Astrocyte of the cerebellum (primary cell): ENCODE measurements at regions not wholly inside any gene's neighbourhood (a gene's known extent, or its start where the extent isn't known, plus 50 kb on each side); places are given as distances from the start of the nearest gene placed in this dataset.

Experiments used
- DNase-seq: peaks from one replicate; pipeline ENCODE4 v3.0.0-alpha.2; 2011; ENCODE audit warnings: low read depth
- H3K4me3 ChIP-seq: 2 replicates; pipeline ENCODE4 v1.5.1; 2011; ENCODE audit warnings: mild to moderate bottlenecking, low read depth, low read length, moderate library complexity
- in situ Hi-C: cut with HindIII; loops from 2 replicates; pipeline ENCODE4 v1.10.0; 2017; ENCODE audit warnings: low sequenced_read_pairs
- TF ChIP-seq, protein P1 (sequence below): IDR thresholded peaks from 2 replicates; pipeline ENCODE4 v1.5.1; 2012; ENCODE audit warnings: low read length, low read depth, moderate library complexity, mild to moderate bottlenecking; ENCODE audit errors: missing control alignments

DNA sequence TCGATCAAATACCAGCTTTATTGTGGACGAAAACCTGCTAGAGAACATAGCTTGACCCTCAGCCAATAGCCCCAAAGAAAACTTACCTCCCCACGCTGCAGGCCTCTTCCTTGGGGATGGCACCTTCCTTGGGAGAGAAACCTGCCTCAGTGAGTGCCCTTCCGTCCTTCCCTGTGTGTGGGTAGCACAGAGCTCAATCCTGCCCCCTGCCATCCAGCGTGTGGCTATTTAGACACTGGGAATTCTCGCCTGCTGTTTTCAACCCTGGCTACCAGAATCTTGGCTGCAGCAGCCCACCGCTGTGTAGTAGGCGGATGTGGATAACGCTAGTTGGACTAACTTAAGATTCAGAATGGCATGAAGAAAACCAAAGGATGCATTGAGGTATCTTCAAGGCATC lies 238.2 kb downstream of the TEX36 start:
- H3K4me3 ChIP-seq, result no peak overlapping the region
- in situ Hi-C loops, result no loop called here
- TF ChIP-seq, protein P1, sequence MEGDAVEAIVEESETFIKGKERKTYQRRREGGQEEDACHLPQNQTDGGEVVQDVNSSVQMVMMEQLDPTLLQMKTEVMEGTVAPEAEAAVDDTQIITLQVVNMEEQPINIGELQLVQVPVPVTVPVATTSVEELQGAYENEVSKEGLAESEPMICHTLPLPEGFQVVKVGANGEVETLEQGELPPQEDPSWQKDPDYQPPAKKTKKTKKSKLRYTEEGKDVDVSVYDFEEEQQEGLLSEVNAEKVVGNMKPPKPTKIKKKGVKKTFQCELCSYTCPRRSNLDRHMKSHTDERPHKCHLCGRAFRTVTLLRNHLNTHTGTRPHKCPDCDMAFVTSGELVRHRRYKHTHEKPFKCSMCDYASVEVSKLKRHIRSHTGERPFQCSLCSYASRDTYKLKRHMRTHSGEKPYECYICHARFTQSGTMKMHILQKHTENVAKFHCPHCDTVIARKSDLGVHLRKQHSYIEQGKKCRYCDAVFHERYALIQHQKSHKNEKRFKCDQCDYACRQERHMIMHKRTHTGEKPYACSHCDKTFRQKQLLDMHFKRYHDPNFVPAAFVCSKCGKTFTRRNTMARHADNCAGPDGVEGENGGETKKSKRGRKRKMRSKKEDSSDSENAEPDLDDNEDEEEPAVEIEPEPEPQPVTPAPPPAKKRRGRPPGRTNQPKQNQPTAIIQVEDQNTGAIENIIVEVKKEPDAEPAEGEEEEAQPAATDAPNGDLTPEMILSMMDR, result no peak
- no peak for DNase-seq

DNA sequence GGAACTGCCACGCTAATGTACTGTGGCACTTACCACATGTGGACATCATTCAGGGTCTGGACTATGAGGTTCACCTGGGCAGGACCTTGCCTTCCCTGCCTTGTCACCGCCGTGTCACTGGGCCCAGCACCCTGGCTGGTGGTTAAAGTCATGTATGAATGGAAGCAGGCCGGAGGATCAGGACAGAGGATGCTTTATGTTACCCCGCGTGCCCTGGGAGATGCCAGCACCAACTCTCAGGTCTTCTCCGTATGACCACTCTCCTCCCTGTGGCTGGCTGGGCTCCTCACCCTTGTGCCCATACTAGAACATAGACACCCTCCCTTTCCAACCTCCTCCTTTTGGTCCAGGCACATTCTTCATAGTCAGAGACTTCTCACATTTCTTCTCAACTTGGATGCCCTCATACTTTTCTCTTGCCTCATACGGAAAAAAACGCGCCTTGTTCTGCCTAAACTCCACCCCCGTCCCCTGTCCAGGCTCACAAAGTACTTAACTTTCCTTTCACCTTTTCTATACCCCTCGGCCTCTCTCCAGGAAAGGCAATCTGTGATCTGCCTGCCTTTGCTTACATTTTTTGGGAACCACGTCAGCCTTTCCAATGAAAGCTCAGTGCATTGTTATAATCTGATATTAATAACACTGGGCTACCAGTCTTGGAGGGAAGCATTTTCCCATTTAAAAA lies 240.0 kb downstream of the TEX36 start:
- DNase-seq, result no peak
- H3K4me3 ChIP-seq, result no peak overlapping the region
- TF ChIP-seq, protein P1, result no peak
- in situ Hi-C loops, result no loop called here

DNA sequence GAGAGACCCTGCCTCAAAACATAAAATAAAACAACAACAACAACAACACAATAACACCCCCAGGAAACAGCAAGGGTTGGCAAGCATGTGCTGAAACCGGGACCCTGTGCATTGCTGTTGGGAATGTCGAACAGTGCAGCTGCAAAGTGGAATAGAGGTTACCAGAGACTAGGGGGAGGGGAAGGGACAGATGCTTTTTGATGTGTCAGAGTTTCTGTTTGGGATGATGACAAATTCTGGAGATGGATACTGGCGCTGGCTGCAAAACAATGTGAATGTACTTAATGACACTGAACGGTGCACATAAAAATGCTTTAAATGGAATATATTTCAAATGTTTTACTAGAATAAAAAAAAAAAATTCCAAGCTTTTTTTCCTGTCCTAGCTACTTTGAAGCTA lies 241.8 kb downstream of the TEX36 start:
- TF ChIP-seq, protein P1, result no peak
- H3K4me3 ChIP-seq, result no peak overlapping the region
- DNase-seq, result no peak
- in situ Hi-C loops, result no loop called here

DNA sequence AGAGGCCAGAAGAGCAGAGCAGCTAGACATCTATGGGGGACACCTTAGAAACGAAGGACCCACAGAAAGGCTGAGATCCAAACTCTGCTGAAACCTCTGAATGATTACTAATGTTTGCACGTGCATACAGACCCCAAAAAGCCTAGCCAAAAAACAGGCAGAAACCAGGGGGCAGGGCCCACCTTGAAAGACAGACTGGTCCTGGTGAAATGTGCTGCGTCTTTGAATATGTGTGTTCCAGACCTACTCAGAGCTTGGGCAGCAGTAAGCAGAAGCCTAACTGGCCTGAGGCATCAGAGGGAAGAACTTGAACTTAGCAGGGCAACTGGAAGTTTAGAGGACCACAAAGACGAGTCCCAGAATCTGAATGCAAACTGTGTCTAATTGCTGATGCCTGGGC lies 251.8 kb downstream of the TEX36 start:
- no peak for DNase-seq
- H3K4me3 ChIP-seq, result no peak overlapping the region
- TF ChIP-seq, protein P1, result no peak
- in situ Hi-C loops, result no loop called here

DNA sequence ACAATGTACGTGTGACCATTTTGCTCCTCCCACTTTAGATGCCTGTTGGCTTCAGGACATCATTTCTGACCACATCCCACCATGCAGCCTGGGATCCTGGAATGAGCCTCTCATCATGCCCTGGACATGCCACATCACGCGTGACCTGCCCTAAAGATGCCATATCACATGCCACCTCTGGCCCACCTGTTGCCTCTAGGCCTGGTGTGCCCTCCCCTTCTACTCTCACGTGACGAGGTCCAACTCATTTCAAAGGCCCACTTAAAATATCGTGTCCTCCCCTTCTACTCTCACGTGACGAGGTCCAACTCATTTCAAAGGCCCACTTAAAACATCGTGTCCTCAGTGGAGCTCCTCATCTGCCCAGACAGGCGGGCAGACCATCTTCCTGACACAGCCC lies 254.9 kb downstream of the TEX36 start:
- TF ChIP-seq, protein P1, result no peak
- no peak for DNase-seq
- no peak overlapping the region for H3K4me3 ChIP-seq
- in situ Hi-C loops, result no loop called here

DNA sequence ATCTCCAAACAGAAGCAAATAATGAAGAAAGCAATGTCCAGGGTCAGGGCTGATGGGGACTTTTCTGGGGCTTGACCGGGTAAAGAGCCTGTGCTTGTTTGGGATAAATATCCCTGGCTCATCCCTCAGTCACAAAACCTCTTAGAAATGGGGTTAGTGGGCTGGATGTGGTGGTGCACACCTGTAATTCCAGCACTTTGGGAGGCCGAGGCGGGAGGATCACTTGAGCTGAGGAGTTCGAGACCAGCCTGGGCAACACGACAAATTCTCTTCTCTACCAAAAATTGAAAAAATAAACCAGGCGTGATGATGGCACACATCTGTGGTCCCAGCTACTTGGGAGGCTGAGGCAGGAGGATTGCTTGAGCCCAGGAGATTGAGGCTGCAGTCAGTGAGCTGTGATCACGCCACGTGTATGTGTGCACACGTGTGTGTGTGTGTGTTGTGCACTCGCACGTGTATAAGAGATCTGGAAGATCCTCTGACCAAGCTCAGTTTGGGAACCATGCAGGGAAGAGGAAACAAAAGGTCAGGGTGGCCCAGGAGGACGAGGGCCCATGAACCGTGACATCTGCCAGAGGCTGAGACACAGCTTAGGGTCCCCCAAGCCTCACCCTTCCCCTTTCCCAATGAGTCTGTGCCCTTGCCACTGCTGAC lies 258.6 kb downstream of the TEX36 start:
- in situ Hi-C loops, result no loop called here
- TF ChIP-seq, protein P1, result no peak
- no peak for DNase-seq
- H3K4me3 ChIP-seq, result no peak overlapping the region
